PC-9 (cell line): ENCODE measurements at regions not wholly inside any gene's neighbourhood (a gene's known extent, or its start where the extent isn't known, plus 50 kb on each side); places are given as distances from the start of the nearest gene placed in this dataset.

ENCODE experiments used
- BruUV-seq: library from RNA; stranded (reverse); fragments of 400-500 nt; replicated peaks from 2 replicates; lab custom pipeline; 2021; lab: Mats Ljungman, UMichigan
- CTCF ChIA-PET: fragments of 300-600 bp; sonication (Branson Sonifier 250); formaldehyde crosslinking; loops from one replicate; lab custom pipeline; 2022; ENCODE audit warnings: antibody characterized with exemption; lab: Charles Lee
- POLR2A ChIA-PET: fragments of 300-600 bp; sonication (Branson Sonifier 250); formaldehyde crosslinking; loops from one replicate; lab custom pipeline; 2022; ENCODE audit warnings: antibody characterized with exemption; ENCODE audit not compliant: unreplicated experiment; lab: Charles Lee
- DNase-seq, 2 experiments: peaks; one replicate each; pipeline versions ENCODE4 v3.0.0 to v3.0.0-alpha.2; 2015 to 2022; ENCODE audit warnings: mixed read lengths in 1 of 2
- H2AFZ ChIP-seq: fragments of 200-600 bp; sonication (generic); 2 replicates; pipeline ENCODE4 v1.8.1; 2017; ENCODE audit warnings: antibody characterized with exemption
- H3F3A ChIP-seq: fragments of 200-600 bp; sonication (generic); 2 replicates; pipeline ENCODE4 v1.8.1; 2017; ENCODE audit warnings: antibody characterized with exemption, mild to moderate bottlenecking, low read depth; ENCODE audit not compliant: insufficient read depth
- H3K27ac ChIP-seq: fragments of 200-600 bp; sonication (generic); 2 replicates; pipeline ENCODE4 v1.6.1; 2016; ENCODE audit warnings: mixed run types
- H3K27me3 ChIP-seq: fragments of 200-600 bp; sonication (generic); 2 replicates; pipeline ENCODE4 v1.6.1; 2016; ENCODE audit warnings: low read depth, mixed run types; ENCODE audit not compliant: insufficient read depth
- H3K36me3 ChIP-seq: fragments of 200-600 bp; sonication (generic); 2 replicates; pipeline ENCODE4 v1.6.1; 2016; ENCODE audit warnings: low read depth, mixed run types
- H3K4me1 ChIP-seq: fragments of 200-600 bp; sonication (generic); replicated peaks from 2 replicates; pipeline ENCODE4 v1.6.1; 2016; ENCODE audit warnings: mixed run types; ENCODE audit not compliant: insufficient read depth
- H3K4me2 ChIP-seq: fragments of 200-600 bp; sonication (generic); 2 replicates; pipeline ENCODE4 v1.6.1; 2017; ENCODE audit warnings: mixed run types
- H3K4me3 ChIP-seq: fragments of 200-600 bp; sonication (generic); 2 replicates; pipeline ENCODE4 v1.6.1; 2016; ENCODE audit warnings: mixed run types
- H3K79me2 ChIP-seq: fragments of 200-600 bp; sonication (generic); 2 replicates; pipeline ENCODE4 v1.6.1; 2017; ENCODE audit warnings: low read depth, mixed run types
- H3K9me2 ChIP-seq: fragments of 200-600 bp; sonication (generic); 2 replicates; pipeline ENCODE4 v1.8.1; 2017; ENCODE audit warnings: mild to moderate bottlenecking; ENCODE audit not compliant: insufficient read depth
- H3K9me3 ChIP-seq: fragments of 200-600 bp; sonication (generic); 2 replicates; pipeline ENCODE4 v1.8.1; 2016; ENCODE audit warnings: low read depth; ENCODE audit not compliant: insufficient read depth
- H4K20me1 ChIP-seq: fragments of 200-600 bp; sonication (generic); 2 replicates; pipeline ENCODE4 v1.8.1; 2017; ENCODE audit not compliant: insufficient read depth
- EZH2 ChIP-seq: fragments of 200-600 bp; sonication (generic); IDR thresholded peaks from 2 replicates; pipeline ENCODE4 v1.8.0; 2017; ENCODE audit warnings: antibody characterized with exemption, low read depth
- intact Hi-C: fragments of 100-400 bp; cut with micrococcal nuclease; formaldehyde crosslinking; loops from one replicate; pipeline ENCODE4 v1.10.0; 2022; ENCODE audit not compliant: unreplicated experiment
- TF ChIP-seq, protein P1 (sequence below): fragments of 200-600 bp; sonication (generic); conservative IDR thresholded peaks from 2 replicates; pipeline ENCODE4 v1.6.1; 2017; ENCODE audit warnings: mixed run types, antibody characterized with exemption, mild to moderate bottlenecking, moderate library complexity

DNA sequence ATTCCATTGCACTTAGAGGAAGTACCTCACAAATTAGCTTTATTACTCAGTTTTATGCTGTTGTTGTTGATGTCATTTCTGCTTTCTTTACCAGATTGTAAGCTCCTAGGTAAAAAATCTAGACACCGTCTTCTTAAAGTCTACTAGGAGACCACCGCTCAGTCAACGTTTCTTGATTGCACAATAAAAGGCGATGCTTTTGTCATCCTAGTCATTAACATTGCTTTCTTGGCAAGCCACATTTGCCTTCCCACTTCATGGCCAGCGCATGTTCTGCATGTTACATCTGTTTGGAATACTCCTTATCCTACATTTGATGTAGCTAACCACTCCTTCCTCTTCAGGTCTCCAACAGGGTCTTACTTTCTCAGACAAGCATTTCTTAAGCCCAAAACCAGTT is 464.0 kb upstream of the TUSC1 start:
- CTCF ChIA-PET: no interaction called here
- H3K36me3 ChIP-seq: no peaks in the 10 kb centered on the region

DNA sequence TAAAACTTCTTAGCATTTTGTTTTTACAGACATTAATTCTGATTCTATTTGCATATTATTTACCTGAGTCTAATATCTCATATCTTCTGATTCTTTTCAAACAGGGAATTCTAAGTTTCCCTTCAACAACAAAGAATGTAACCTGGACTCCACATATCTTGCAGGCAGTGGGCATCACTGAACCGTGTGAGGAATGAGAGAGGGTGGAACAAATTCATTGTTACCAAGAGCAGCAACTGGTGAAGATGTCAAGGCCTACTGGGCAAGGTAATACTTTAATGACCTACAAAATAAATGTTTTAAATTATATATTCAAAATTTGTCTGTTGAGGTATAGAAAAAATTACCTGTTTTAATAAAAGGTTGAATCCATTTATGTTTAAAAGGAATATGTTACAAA is 455.3 kb upstream of the TUSC1 start:
- Histone ChIP-seq H3K36me3 (no peaks in the 10 kb centered on the region), H3F3A (no peaks in the 10 kb centered on the region), H3K9me3 (no peaks in the 10 kb centered on the region), H2AFZ (no peak overlapping the region), H3K79me2 (no peaks in the 10 kb centered on the region), H3K4me1 (no peaks in the 10 kb centered on the region), H4K20me1 (no peaks in the 10 kb centered on the region), H3K27me3 (no peaks in the 10 kb centered on the region), H3K4me3 (no peak overlapping the region), H3K27ac (no peak overlapping the region), H3K9me2 (no peaks in the 10 kb centered on the region), H3K4me2 (no peak overlapping the region)
- no TSS peak for BruUV-seq
- intact Hi-C loops: no loop called here
- DNase-seq: no peak
- CTCF ChIA-PET: no interaction called here
- no peak for TF ChIP-seq EZH2
- TF ChIP-seq, protein P1, sequence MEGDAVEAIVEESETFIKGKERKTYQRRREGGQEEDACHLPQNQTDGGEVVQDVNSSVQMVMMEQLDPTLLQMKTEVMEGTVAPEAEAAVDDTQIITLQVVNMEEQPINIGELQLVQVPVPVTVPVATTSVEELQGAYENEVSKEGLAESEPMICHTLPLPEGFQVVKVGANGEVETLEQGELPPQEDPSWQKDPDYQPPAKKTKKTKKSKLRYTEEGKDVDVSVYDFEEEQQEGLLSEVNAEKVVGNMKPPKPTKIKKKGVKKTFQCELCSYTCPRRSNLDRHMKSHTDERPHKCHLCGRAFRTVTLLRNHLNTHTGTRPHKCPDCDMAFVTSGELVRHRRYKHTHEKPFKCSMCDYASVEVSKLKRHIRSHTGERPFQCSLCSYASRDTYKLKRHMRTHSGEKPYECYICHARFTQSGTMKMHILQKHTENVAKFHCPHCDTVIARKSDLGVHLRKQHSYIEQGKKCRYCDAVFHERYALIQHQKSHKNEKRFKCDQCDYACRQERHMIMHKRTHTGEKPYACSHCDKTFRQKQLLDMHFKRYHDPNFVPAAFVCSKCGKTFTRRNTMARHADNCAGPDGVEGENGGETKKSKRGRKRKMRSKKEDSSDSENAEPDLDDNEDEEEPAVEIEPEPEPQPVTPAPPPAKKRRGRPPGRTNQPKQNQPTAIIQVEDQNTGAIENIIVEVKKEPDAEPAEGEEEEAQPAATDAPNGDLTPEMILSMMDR: no peak
- POLR2A ChIA-PET: no interaction called here

More for the DNA sequence above, 464.0 kb upstream of the TUSC1 start:
- Histone ChIP-seq H3K9me2 (no peaks in the 10 kb centered on the region), H3K4me3 (no peak overlapping the region), H3K9me3 (no peaks in the 10 kb centered on the region), H2AFZ (no peak overlapping the region), H3K27me3 (no peaks in the 10 kb centered on the region), H3F3A (no peaks in the 10 kb centered on the region), H3K4me1 (no peaks in the 10 kb centered on the region), H4K20me1 (no peaks in the 10 kb centered on the region), H3K4me2 (no peak overlapping the region), H3K27ac (no peak overlapping the region), H3K79me2 (no peaks in the 10 kb centered on the region)
- DNase-seq: no peak
- POLR2A ChIA-PET: no interaction called here
- TF ChIP-seq EZH2: no peak
- TF ChIP-seq, protein P1: no peak
- BruUV-seq: no TSS peak
- intact Hi-C loops: no loop called here

DNA sequence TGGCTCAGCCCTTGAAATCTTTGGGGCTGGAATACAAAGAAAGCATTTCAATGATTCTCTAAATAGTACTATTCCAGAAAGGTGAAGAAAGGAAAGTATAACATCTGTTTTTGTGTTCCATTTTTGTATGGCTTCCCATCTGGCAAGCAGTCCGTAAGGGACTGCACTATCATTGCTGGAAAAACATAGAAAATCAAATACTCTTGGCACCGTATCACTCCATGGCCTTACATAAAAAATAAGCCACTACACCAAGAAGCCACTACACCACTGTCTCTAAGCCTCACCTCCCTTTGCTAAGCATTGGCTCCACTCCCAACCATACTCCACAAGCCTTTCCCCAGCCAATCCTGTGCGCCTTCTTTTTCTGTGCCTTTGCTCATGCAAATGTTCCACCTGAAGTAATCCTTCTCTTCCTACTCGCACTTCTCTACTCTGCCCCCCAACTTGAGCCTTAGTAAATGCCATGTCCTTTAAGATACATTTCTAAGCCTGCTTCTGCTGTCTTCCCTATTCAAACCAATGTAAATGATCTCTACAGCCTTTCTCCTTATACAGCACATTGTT is 454.6 kb upstream of the TUSC1 start:
- no peak for DNase-seq
- TF ChIP-seq, protein P1: no peak
- TF ChIP-seq EZH2: no peak
- no peaks in the 10 kb centered on the region for H3K79me2 ChIP-seq
- intact Hi-C loops: no loop called here
- ChIA-PET CTCF (no interaction called here), POLR2A (no interaction called here)
- BruUV-seq: no TSS peak
- no peak overlapping the region for H3K27ac ChIP-seq
- no peak overlapping the region for H3K4me2 ChIP-seq
- H3K4me1 ChIP-seq: no peaks in the 10 kb centered on the region
- no peaks in the 10 kb centered on the region for H3K36me3 ChIP-seq
- H2AFZ ChIP-seq: no peak overlapping the region
- no peaks in the 10 kb centered on the region for H4K20me1 ChIP-seq
- no peak overlapping the region for H3K4me3 ChIP-seq
- no peaks in the 10 kb centered on the region for H3K27me3 ChIP-seq
- no peaks in the 10 kb centered on the region for H3F3A ChIP-seq
- no peaks in the 10 kb centered on the region for H3K9me2 ChIP-seq
- H3K9me3 ChIP-seq: no peaks in the 10 kb centered on the region
